Nephron progenitor cell (in vitro differentiated cells): ENCODE measurements at regions not wholly inside any gene's neighbourhood (a gene's known extent, or its start where the extent isn't known, plus 50 kb on each side); places are given as distances from the start of the nearest gene placed in this dataset.
A peak's percentile ranks its signal among the peaks of the same experiment; 100 is the strongest.

Source experiments
- DNase-seq: peaks from one replicate; pipeline ENCODE4 v3.0.0; 2021
- H3K27ac Mint-ChIP-seq: 2 replicates; pipeline ENCODE4 v1.8.0; 2021; ENCODE audit warnings: mild to moderate bottlenecking, moderate library complexity, mixed read lengths
- H3K27me3 Mint-ChIP-seq: 2 replicates; pipeline ENCODE4 v1.8.0; 2021; ENCODE audit warnings: mild to moderate bottlenecking, low read depth, mixed read lengths; ENCODE audit not compliant: poor library complexity
- H3K36me3 Mint-ChIP-seq: 2 replicates; pipeline ENCODE4 v1.8.0; 2021; ENCODE audit warnings: low read depth, mixed read lengths
- H3K4me1 Mint-ChIP-seq: 2 replicates; pipeline ENCODE4 v1.8.0; 2021; ENCODE audit warnings: mixed read lengths
- H3K4me3 Mint-ChIP-seq: 2 replicates; pipeline ENCODE4 v1.8.0; 2021; ENCODE audit warnings: mild to moderate bottlenecking, moderate library complexity, mixed read lengths
- H3K9me3 Mint-ChIP-seq: 2 replicates; pipeline ENCODE4 v1.8.0; 2021; ENCODE audit warnings: mild to moderate bottlenecking, moderate library complexity, mixed read lengths
- TF ChIP-seq, protein P1 (sequence below): fragments of 200-600 bp; sonication (generic); IDR thresholded peaks from 2 replicates; pipeline ENCODE4 v1.5.0; 2021; ENCODE audit warnings: antibody characterized with exemption

DNA sequence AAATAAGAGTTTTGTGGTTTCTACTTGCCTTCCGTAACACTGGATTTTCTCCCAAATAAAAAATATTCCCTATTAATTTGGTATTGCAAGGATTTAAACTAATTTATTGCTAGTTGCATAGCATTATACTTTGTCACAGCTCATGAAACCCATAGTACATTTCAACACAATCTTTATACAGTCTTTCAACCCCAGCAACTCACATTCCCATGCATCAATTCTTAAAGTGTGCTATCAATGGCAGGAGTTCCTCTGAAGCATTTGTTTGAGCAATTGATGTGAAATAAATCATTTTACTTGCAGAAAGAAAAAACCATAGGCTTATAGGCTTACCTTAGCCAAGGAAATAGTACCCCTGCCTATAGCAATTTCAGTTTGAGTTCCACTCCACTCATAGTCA lies 251.9 kb downstream of the PAPSS1 start:
- DNase-seq = no peak
- H3K4me3 Mint-ChIP-seq = no peak overlapping the region
- H3K27me3 Mint-ChIP-seq = no peaks in the 10 kb centered on the region
- peak overlapping the region; percentile 53 for H3K27ac Mint-ChIP-seq
- TF ChIP-seq, protein P1, sequence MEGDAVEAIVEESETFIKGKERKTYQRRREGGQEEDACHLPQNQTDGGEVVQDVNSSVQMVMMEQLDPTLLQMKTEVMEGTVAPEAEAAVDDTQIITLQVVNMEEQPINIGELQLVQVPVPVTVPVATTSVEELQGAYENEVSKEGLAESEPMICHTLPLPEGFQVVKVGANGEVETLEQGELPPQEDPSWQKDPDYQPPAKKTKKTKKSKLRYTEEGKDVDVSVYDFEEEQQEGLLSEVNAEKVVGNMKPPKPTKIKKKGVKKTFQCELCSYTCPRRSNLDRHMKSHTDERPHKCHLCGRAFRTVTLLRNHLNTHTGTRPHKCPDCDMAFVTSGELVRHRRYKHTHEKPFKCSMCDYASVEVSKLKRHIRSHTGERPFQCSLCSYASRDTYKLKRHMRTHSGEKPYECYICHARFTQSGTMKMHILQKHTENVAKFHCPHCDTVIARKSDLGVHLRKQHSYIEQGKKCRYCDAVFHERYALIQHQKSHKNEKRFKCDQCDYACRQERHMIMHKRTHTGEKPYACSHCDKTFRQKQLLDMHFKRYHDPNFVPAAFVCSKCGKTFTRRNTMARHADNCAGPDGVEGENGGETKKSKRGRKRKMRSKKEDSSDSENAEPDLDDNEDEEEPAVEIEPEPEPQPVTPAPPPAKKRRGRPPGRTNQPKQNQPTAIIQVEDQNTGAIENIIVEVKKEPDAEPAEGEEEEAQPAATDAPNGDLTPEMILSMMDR = no peak
- H3K36me3 Mint-ChIP-seq = no peaks in the 10 kb centered on the region
- H3K9me3 Mint-ChIP-seq = no peaks in the 10 kb centered on the region
- H3K4me1 Mint-ChIP-seq = no peaks in the 10 kb centered on the region

DNA sequence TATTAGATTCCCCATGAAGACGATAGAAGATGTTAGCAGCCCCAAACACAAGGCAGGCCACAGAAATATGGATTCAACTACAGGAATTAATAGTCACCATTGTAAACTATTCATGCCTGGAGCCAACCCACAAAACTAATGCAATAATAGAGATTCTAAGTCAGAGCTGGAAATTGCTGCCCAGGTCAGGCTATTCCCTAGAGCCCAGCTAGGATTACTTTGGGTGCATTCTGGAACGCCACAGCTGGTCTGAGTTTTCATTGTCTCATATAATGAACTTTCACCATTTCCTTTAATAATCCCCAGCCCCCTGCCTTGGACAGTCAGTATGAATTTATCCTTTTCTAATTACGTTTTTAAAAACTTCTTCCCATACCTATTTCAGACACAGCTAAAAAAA lies 252.6 kb downstream of the PAPSS1 start:
- Mint-ChIP-seq H3K4me3 (no peak overlapping the region), H3K36me3 (no peaks in the 10 kb centered on the region), H3K27ac (no peak overlapping the region), H3K9me3 (no peaks in the 10 kb centered on the region), H3K27me3 (no peaks in the 10 kb centered on the region), H3K4me1 (no peaks in the 10 kb centered on the region)
- no peak for DNase-seq
- TF ChIP-seq, protein P1 = no peak

DNA sequence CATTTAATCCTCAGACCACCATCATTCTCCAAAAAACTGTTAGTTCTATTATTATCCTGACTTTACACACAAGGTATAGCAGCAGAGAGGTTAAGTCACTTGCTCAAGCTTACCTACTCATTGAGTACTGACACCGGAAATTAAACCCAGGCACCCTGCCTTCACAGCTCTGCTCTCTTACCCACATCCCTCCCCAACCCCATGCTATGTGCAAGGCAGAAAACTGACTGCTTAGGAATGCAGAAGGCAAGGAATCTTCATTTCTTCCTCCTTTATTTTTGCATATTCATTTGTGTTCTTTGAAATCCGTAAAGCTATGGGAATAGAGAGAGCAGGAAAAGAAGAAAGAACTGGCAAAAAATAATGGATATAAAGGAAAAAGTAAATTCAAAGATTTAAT lies 261.8 kb downstream of the PAPSS1 start:
- Mint-ChIP-seq H3K27me3 (no peaks in the 10 kb centered on the region), H3K4me3 (no peak overlapping the region), H3K4me1 (no peaks in the 10 kb centered on the region), H3K27ac (no peak overlapping the region), H3K36me3 (peaks cover 5% of the 10 kb centered on the region), H3K9me3 (peaks cover 18% of the 10 kb centered on the region)
- TF ChIP-seq, protein P1 = no peak
- DNase-seq = no peak

DNA sequence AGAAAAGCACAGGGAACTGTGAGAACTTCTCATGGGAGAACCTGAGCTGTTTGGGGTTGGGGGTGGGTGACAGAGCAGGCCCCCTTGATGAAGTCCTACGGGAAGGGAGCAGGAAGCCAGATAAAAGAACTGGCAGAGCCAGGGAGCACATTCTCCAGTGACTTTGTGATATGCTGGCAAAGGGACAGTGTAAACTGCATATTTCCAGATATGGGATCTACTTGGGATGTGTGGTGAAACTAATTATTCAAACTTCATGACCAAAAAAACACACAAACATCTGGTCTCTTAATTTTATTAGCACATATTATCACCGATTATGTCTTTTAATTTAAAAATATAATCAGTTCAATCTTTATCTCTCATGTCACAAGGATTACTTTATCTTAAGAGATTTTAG lies 266.0 kb downstream of the PAPSS1 start:
- H3K4me3 Mint-ChIP-seq = no peak overlapping the region
- no peaks in the 10 kb centered on the region for H3K36me3 Mint-ChIP-seq
- peaks cover 18% of the 10 kb centered on the region for H3K9me3 Mint-ChIP-seq
- no peaks in the 10 kb centered on the region for H3K27me3 Mint-ChIP-seq
- no peak overlapping the region for H3K27ac Mint-ChIP-seq
- no peak for DNase-seq
- TF ChIP-seq, protein P1 = no peak
- peaks cover 7% of the 10 kb centered on the region for H3K4me1 Mint-ChIP-seq

DNA sequence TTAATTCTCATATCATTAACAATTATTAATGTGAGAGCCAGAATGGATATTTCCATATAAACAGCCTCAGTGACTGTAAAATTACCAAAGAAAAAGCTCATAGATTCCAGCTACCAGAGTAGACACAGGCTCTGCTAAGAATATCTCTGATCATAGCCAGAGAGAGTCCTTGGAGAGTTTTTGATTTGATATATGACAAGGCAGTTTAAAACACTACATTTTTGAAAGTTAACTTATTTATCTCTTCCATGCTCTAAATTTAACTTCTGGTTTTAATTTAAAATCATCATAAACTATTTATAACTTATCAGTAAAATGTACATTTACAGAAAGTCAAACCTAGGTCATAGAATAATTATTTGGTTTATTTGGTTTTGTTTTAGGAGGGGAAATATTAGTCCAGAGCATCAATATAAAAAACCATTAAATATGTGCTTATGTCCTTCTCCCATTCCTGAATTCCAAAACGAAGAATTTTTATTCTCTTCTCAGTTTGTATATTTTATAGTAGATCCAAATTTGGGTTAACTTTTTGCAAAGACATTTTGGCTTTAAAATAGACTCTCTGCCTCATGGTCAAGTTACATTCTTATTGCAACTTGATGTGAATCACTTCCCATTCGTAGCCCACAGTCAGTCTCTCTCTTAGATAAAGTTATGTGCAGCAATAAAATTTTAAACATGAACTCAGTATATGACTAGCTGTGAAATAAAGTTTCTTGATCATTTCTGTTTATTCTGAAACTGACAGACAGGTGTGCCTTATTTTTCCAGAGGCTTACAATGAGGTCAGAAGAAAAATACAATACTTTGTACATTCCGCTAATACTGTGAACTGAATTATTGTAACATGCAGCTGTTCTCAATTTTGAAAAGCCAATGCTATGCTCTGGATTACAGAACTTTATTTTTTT lies 267.1 kb downstream of the PAPSS1 start:
- no peak for DNase-seq
- Mint-ChIP-seq H3K9me3 (peaks cover 25% of the 10 kb centered on the region), H3K36me3 (peaks cover 5% of the 10 kb centered on the region), H3K27me3 (no peaks in the 10 kb centered on the region), H3K4me3 (no peak overlapping the region), H3K4me1 (peaks cover 7% of the 10 kb centered on the region), H3K27ac (no peak overlapping the region)
- TF ChIP-seq, protein P1 = no peak
